ENCODE measurements at regions not wholly inside any gene's neighbourhood (a gene's known extent, or its start where the extent isn't known, plus 50 kb on each side); places are given as distances from the start of the nearest gene placed in this dataset.

GRCh38 chr10:129102906-129103693 lies 363.9 kb upstream of the MGMT start:
- H3K4me3 ChIP-seq (replicated peaks; ENCODE audit: low read depth, low read length): no peak overlapping the region
- TF ChIP-seq, protein P1, sequence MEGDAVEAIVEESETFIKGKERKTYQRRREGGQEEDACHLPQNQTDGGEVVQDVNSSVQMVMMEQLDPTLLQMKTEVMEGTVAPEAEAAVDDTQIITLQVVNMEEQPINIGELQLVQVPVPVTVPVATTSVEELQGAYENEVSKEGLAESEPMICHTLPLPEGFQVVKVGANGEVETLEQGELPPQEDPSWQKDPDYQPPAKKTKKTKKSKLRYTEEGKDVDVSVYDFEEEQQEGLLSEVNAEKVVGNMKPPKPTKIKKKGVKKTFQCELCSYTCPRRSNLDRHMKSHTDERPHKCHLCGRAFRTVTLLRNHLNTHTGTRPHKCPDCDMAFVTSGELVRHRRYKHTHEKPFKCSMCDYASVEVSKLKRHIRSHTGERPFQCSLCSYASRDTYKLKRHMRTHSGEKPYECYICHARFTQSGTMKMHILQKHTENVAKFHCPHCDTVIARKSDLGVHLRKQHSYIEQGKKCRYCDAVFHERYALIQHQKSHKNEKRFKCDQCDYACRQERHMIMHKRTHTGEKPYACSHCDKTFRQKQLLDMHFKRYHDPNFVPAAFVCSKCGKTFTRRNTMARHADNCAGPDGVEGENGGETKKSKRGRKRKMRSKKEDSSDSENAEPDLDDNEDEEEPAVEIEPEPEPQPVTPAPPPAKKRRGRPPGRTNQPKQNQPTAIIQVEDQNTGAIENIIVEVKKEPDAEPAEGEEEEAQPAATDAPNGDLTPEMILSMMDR (IDR thresholded peaks at IDR 0.05; ENCODE audit: low read length, missing control alignments): no peak
- peak; percentile 51 for DNase-seq (ENCODE audit: low read depth)

DNA sequence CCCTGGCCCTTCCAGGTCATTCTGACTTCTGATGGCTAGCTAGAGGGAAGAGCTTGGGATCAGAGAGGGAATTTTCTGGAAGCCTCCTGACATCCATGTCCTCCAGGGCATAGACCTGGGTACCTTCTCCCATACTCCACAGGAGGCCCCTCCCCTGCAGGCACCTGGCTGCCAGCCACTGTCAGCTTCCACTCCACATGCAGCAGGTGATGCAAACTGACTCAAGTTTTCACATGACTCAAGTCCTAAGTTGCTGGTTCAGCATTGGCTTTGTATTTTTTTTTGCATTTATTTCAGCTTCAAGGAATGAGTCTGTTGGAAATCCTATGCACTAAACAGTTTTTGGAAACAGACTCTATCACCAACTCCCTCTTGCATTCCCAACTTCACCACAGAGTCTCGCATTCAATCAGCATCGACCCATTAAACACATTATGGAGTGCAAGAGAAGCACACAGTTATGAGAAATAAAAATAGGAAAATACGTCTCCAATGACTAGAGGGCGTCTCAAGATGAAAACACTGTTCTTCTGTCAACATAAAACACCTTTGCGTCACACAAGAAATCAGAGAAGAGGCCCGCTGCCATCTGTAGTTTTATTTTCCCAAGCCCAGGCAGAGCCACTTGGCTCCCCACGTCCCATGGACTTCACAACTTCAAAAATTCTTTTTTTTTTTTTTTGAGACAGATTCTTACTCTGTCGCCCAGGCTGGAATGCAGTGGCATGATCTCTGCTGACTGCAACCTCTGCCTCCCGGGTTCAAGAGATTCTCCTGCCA lies 362.6 kb upstream of the MGMT start:
- no peak for DNase-seq (ENCODE audit: low read depth)
- no peak overlapping the region for H3K4me3 ChIP-seq (replicated peaks; ENCODE audit: low read depth, low read length)
- TF ChIP-seq, protein P1 (IDR thresholded peaks at IDR 0.05; ENCODE audit: low read length, missing control alignments): no peak

- DNase-seq (ENCODE audit: low read depth): peak; percentile 85
- TF ChIP-seq, protein P1 (IDR thresholded peaks at IDR 0.05; ENCODE audit: low read length, missing control alignments): no peak
- H3K4me3 ChIP-seq (replicated peaks; ENCODE audit: low read depth, low read length): no peak overlapping the region
Observed at GRCh38 chr10:129105266-129105665, 361.8 kb upstream of the MGMT start.

GRCh38 chr10:129106314-129106713 lies 360.7 kb upstream of the MGMT start:
- DNase-seq (ENCODE audit: low read depth): no peak
- TF ChIP-seq, protein P1 (IDR thresholded peaks at IDR 0.05; ENCODE audit: low read length, missing control alignments): no peak
- no peak overlapping the region for H3K4me3 ChIP-seq (replicated peaks; ENCODE audit: low read depth, low read length)

GRCh38 chr10:129107525-129107924 lies 359.5 kb upstream of the MGMT start:
- DNase-seq (ENCODE audit: low read depth): no peak

DNA sequence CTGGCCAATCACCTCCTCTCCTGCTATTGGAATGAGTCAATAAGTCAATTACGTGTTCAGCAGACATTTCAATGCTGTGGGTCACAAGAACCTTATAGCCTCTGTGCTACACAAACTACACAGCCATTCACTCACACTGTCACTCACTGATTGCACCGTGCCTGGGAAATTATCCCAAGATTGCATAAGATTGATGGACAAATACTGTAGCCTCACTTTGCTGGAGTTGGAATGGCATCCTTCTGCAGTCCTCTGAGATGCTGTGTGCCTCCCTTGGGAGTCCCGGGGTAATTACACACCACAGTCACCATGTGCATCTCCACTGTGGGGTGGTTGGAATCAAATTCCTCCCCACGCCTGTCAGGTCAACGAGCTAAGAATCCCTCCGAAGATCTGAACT lies 358.7 kb upstream of the MGMT start:
- no peak for DNase-seq (ENCODE audit: low read depth)
- TF ChIP-seq, protein P1 (IDR thresholded peaks at IDR 0.05; ENCODE audit: low read length, missing control alignments): no peak
- no peak overlapping the region for H3K4me3 ChIP-seq (replicated peaks; ENCODE audit: low read depth, low read length)

More at GRCh38 chr10:129107525-129107924, 359.5 kb upstream of the MGMT start:
- H3K4me3 ChIP-seq (replicated peaks; ENCODE audit: low read depth, low read length): no peak overlapping the region
- TF ChIP-seq, protein P1 (IDR thresholded peaks at IDR 0.05; ENCODE audit: low read length, missing control alignments): no peak

Data from fibroblast of pulmonary artery (primary cell).